Fibroblast of lung (primary cell): ENCODE measurements at regions not wholly inside any gene's neighbourhood (a gene's known extent, or its start where the extent isn't known, plus 50 kb on each side); places are given as distances from the start of the nearest gene placed in this dataset.
A peak's percentile ranks its signal among the peaks of the same experiment; 100 is the strongest.

Source experiments
- DNase-seq, 2 donors: peaks; one replicate each; pipeline versions ENCODE4 v3.0.0 to v3.0.0-alpha.2; 2010; ENCODE audit warnings: low read depth in 2 of 2
- H2AFZ ChIP-seq: 2 replicates; pipeline ENCODE4 v1.5.1; 2012; ENCODE audit warnings: low read length, control low read depth, inconsistent platforms
- H3K27ac ChIP-seq: 2 replicates; pipeline ENCODE4 v1.5.1; 2011; ENCODE audit warnings: low read length, control low read depth; ENCODE audit not compliant: insufficient read depth
- H3K27me3 ChIP-seq: 2 replicates; pipeline ENCODE4 v1.5.1; 2011; ENCODE audit warnings: mild to moderate bottlenecking, low read length; ENCODE audit not compliant: control insufficient read depth, insufficient read depth
- H3K36me3 ChIP-seq: 2 replicates; pipeline ENCODE4 v1.5.1; 2011; ENCODE audit warnings: low read length; ENCODE audit not compliant: control insufficient read depth, insufficient read depth
- H3K4me1 ChIP-seq: 2 replicates; pipeline ENCODE4 v1.5.1; 2011; ENCODE audit warnings: low read length; ENCODE audit not compliant: control insufficient read depth, insufficient read depth; ENCODE audit errors: extremely low read depth
- H3K4me2 ChIP-seq: 2 replicates; pipeline ENCODE4 v1.5.1; 2011; ENCODE audit warnings: low read length, control low read depth; ENCODE audit not compliant: insufficient read depth; ENCODE audit errors: extremely low read depth
- H3K4me3 ChIP-seq, 4 experiments: fragments of 200-600 bp in 1 of 4; sonication (generic) in 1 of 4; replicated peaks in 1 of 4; 2 replicates each; pipeline ENCODE4 v1.5.1; 2011 to 2016; ENCODE audit warnings: low read length in 4 of 4, low read depth in 3 of 4, mild to moderate bottlenecking in 3 of 4, control low read depth in 2 of 4, inconsistent platforms in 1 of 4, mixed read lengths in 1 of 4; ENCODE audit not compliant: insufficient read depth in 1 of 4; ENCODE audit errors: control extremely low read depth in 1 of 4
- H3K79me2 ChIP-seq: 2 replicates; pipeline ENCODE4 v1.5.1; 2012; ENCODE audit warnings: mild to moderate bottlenecking, low read length, inconsistent platforms; ENCODE audit not compliant: control insufficient read depth, insufficient read depth
- H3K9ac ChIP-seq: 2 replicates; pipeline ENCODE4 v1.5.1; 2011; ENCODE audit warnings: mild to moderate bottlenecking, low read length, control low read depth; ENCODE audit not compliant: insufficient read depth
- H3K9me3 ChIP-seq: 2 replicates; pipeline ENCODE4 v1.5.1; 2012; ENCODE audit warnings: low read depth, low read length; ENCODE audit not compliant: control insufficient read depth, insufficient read depth
- H4K20me1 ChIP-seq: 2 replicates; pipeline ENCODE4 v1.5.1; 2011; ENCODE audit warnings: low read length; ENCODE audit not compliant: control insufficient read depth, insufficient read depth; ENCODE audit errors: extremely low read depth
- CTCF ChIP-seq, 2 donors: IDR thresholded peaks in 1 of 2; conservative IDR thresholded peaks in 1 of 2; 1 replicate in 1 of 2; 2 replicates in 1 of 2; pipeline ENCODE4 v1.5.1; 2011 to 2012; ENCODE audit warnings: low read length in 2 of 2, control low read depth in 1 of 2, inconsistent platforms in 1 of 2, low read depth in 1 of 2, mild to moderate bottlenecking in 1 of 2
- EZH2 ChIP-seq: IDR thresholded peaks from 2 replicates; pipeline ENCODE4 v1.5.1; 2012; ENCODE audit warnings: low read length, control low read depth, mild to moderate bottlenecking; ENCODE audit errors: missing control alignments

- Histone ChIP-seq H3K4me3 (no peak overlapping the region), H4K20me1 (no peaks in the 10 kb centered on the region), H3K4me2 (no peak overlapping the region), H3K9me3 (no peaks in the 10 kb centered on the region), H3K79me2 (no peaks in the 10 kb centered on the region), H3K36me3 (no peaks in the 10 kb centered on the region), H3K27me3 (no peaks in the 10 kb centered on the region), H3K27ac (no peak overlapping the region), H3K9ac (no peak overlapping the region), H3K4me1 (no peaks in the 10 kb centered on the region), H2AFZ (no peak overlapping the region)
- no peak for TF ChIP-seq CTCF (conservative IDR thresholded peaks at IDR 0.05 in 1 of 2, IDR thresholded peaks at IDR 0.05 in 1 of 2; ENCODE audit: low read depth in 1 of 2, low read length in 2 of 2)
- TF ChIP-seq EZH2, result no peak
- peak in 1 of 2 donors; percentile 2 for DNase-seq
Observed at GRCh38 chr18:40524881-40525280, 1430.2 kb upstream of the PIK3C3 start.

GRCh38 chr18:40523287-40523686 lies 1431.7 kb upstream of the PIK3C3 start:
- DNase-seq, result no peak
- Histone ChIP-seq H3K4me2 (no peak overlapping the region), H3K27ac (no peak overlapping the region), H3K36me3 (no peaks in the 10 kb centered on the region), H3K4me1 (no peaks in the 10 kb centered on the region), H3K27me3 (no peaks in the 10 kb centered on the region), H3K9ac (no peak overlapping the region), H3K9me3 (no peaks in the 10 kb centered on the region), H3K4me3 (no peak overlapping the region), H4K20me1 (no peaks in the 10 kb centered on the region), H3K79me2 (no peaks in the 10 kb centered on the region), H2AFZ (no peak overlapping the region)
- TF ChIP-seq EZH2, result no peak
- no peak for TF ChIP-seq CTCF (conservative IDR thresholded peaks at IDR 0.05 in 1 of 2, IDR thresholded peaks at IDR 0.05 in 1 of 2; ENCODE audit: low read depth in 1 of 2, low read length in 2 of 2)

GRCh38 chr18:40501026-40501425 lies 1454.0 kb upstream of the PIK3C3 start:
- TF ChIP-seq CTCF (conservative IDR thresholded peaks at IDR 0.05 in 1 of 2, IDR thresholded peaks at IDR 0.05 in 1 of 2; ENCODE audit: low read depth in 1 of 2, low read length in 2 of 2), result no peak
- no peak for TF ChIP-seq EZH2
- H3K4me3 ChIP-seq, result no peak overlapping the region
- no peaks in the 10 kb centered on the region for H3K9me3 ChIP-seq
- H2AFZ ChIP-seq, result no peak overlapping the region
- no peak for DNase-seq
- no peaks in the 10 kb centered on the region for H3K79me2 ChIP-seq
- no peaks in the 10 kb centered on the region for H3K27me3 ChIP-seq
- H3K36me3 ChIP-seq, result no peaks in the 10 kb centered on the region
- H3K27ac ChIP-seq, result no peak overlapping the region
- no peaks in the 10 kb centered on the region for H4K20me1 ChIP-seq
- H3K4me1 ChIP-seq, result no peaks in the 10 kb centered on the region
- H3K4me2 ChIP-seq, result no peak overlapping the region
- no peak overlapping the region for H3K9ac ChIP-seq
